ENCODE measurements at regions not wholly inside any gene's neighbourhood (a gene's known extent, or its start where the extent isn't known, plus 50 kb on each side); places are given as distances from the start of the nearest gene placed in this dataset.

DNA sequence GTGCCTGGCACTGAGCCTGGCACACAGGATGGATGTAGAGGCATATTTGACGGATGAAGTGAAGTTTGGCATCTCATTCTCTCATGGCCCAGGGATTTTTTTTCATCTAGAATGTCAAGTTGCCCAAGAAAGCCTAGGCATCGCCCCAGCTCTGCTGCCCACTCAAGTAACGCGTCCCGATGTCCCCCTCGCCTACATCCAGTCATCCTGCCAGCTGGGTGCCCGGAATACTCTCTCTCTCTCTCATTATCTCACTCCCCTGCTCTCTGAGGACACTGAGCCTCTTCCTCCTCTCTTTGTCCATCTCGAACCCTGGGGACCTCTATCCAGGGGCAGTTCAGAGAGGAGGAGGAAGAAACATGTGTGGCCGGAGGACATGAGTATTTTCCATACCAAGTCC lies 142.3 kb upstream of the ZC3H12A start:
- ATAC-seq (ENCODE audit: low FRiP score) (no peak), DNase-seq (ENCODE audit: low spot score) (no peak)
- TF ChIP-seq, protein P1, sequence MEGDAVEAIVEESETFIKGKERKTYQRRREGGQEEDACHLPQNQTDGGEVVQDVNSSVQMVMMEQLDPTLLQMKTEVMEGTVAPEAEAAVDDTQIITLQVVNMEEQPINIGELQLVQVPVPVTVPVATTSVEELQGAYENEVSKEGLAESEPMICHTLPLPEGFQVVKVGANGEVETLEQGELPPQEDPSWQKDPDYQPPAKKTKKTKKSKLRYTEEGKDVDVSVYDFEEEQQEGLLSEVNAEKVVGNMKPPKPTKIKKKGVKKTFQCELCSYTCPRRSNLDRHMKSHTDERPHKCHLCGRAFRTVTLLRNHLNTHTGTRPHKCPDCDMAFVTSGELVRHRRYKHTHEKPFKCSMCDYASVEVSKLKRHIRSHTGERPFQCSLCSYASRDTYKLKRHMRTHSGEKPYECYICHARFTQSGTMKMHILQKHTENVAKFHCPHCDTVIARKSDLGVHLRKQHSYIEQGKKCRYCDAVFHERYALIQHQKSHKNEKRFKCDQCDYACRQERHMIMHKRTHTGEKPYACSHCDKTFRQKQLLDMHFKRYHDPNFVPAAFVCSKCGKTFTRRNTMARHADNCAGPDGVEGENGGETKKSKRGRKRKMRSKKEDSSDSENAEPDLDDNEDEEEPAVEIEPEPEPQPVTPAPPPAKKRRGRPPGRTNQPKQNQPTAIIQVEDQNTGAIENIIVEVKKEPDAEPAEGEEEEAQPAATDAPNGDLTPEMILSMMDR (IDR thresholded peaks at IDR 0.05): no peak

DNA sequence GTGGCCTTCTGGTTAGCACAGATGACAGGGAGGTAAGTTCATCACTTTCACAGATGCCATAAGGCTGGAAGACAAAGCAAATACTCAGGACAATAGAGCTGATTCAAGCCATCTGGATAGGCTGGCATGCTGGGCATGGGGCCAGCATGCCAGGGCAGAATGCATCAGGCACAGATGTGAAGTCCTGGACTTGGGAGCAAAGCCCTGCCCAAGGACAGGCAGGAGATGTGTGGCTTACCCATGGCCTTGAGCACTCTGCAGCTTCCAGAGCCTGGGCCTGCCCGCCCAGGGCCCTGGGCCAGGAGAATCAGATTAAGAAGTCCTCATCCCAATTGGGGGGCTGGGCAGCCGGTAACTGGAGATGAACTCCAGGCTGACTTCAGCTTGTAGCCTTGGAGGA lies 135.7 kb upstream of the ZC3H12A start:
- DNase-seq (ENCODE audit: low spot score) (no peak), ATAC-seq (ENCODE audit: low FRiP score) (no peak)
- TF ChIP-seq, protein P1 (IDR thresholded peaks at IDR 0.05): no peak

DNA sequence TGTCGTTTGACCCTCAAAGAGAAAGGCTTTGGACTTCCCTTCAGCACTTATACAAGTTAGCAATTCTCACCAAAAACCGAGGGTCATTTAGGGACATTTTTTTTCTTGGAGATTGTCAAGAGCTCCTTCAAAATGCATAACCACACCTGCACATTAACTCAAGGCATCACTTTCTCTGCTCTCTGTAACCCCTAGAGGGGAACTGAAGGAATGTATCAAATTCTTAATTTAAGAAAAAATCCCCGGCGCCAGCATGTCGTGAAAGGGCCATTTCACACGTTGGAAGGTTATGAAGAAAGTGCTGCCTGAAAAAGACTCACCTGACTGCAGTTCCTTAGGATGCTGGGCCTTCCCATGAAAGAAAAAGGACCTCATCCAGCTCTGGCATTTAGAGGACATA lies 131.6 kb upstream of the ZC3H12A start:
- TF ChIP-seq, protein P1 (IDR thresholded peaks at IDR 0.05): no peak
- DNase-seq (ENCODE audit: low spot score): no peak
- ATAC-seq (ENCODE audit: low FRiP score): no peak

DNA sequence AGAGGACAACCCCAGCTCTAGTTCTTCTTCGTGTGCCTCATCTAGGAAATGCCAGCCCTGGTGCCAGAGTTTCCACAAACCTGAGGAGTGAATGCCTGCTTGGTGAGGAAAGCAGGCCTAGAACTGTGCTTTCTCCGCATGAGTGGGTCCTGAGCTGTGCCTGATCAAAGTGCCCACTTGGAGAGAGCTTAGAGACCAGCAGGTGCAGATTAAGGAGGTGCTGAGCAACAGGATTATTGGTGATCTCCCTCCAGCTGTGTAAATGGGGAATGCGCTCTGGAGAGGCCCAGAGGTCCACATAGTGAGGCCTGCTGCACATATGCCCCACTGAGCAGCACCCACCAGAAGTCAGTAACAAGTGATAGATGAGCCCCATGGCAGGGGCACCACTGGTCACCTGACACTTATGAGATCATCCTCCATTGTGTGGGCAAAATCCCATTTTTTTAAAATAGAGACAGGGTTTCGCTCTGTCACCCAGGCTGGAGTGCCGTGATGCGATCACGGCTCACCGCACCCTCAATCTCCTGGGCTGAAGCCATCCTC lies 127.2 kb upstream of the ZC3H12A start:
- TF ChIP-seq, protein P1 (IDR thresholded peaks at IDR 0.05): no peak
- ATAC-seq (ENCODE audit: low FRiP score): no peak
- DNase-seq (ENCODE audit: low spot score): no peak

DNA sequence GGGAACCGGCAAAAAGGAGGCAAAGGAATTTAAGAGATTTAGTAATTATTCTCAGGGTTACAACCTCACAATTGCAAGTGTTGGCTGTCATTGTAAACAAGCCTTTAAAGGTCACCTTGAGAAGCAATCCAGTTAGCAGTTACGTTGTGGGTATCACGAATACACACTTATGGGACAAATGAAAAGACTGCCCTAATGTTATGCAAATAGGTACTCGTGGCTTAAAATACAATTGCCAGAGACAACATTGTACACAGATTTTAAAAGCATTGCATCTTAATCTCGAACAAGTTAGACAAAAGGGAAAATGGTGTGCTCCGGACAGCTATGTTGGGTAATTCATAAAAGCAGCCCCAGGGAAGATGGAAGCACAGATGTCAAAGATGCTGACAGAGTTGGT lies 120.5 kb upstream of the ZC3H12A start:
- TF ChIP-seq, protein P1 (IDR thresholded peaks at IDR 0.05): no peak
- ATAC-seq (ENCODE audit: low FRiP score): no peak

DNA sequence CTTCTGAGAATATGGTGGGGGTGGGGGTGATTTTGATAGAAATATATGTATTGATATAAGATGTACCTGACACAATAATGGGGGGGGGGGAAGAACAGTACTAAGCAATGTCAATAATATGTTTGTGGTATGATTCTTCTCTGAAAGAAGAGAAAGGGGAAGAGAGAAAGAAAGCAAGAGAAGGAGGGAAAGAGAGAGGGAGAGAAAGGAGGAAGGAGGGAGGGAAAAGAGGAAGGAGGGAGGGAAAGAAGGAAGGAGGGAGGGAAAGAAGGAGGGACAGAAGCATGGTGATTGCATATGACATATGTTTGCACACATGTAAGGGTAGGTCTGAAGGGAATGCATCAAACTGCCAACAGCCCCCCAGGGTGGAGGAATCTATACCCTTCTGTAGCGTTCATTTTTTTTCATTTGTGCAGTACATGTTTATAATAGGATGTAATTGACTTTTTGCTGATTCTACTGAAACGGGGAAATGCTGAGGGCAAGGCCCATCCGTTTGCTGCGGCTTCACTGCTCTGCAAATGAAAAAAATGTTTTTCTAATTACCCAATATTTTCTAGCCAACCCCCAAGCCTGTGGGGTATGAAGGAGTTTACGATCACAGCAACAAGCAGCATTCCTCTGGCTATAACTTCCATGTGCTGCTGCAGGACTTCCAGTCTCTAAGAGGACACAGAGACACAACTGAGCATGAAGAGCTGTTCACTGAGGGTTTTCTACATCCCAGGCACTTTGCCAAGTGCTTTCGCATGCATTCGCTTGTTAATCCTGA lies 119.3 kb upstream of the ZC3H12A start:
- TF ChIP-seq, protein P1 (IDR thresholded peaks at IDR 0.05): no peak
- DNase-seq (ENCODE audit: low spot score): no peak
- no peak for ATAC-seq (ENCODE audit: low FRiP score)

More for the DNA sequence above, 120.5 kb upstream of the ZC3H12A start:
- no peak for DNase-seq (ENCODE audit: low spot score)

DNA sequence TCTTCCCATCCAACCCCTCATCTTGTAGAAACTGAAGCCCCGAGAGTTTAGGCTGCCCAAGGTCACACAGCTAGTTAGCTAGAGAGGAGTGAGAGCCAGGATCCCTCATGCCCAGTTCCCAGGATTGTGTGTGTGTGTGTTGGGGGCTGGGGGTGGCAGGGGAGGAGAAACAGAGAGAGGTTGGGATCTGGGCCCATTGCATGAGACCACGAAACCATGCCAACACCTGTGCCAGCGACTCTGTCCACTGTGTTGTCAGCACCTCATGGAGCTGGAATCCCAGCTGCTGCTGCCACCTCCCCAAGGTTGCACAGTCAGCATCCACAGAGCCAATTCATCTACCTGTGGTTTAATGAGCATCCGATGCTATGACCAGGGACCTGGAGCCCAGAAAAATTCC lies 115.4 kb upstream of the ZC3H12A start:
- no peak for DNase-seq (ENCODE audit: low spot score)
- no peak for ATAC-seq (ENCODE audit: low FRiP score)
- TF ChIP-seq, protein P1 (IDR thresholded peaks at IDR 0.05): no peak

Measured in omental fat pad (tissue), 3 donors.